K562 (cell line): ENCODE measurements at regions not wholly inside any gene's neighbourhood (a gene's known extent, or its start where the extent isn't known, plus 50 kb on each side); places are given as distances from the start of the nearest gene placed in this dataset.

Experiments used
- ATAC-seq: fragments of 200-7000 bp; cut with Tn5 transposase; 3 replicates; pipeline ENCODE4 v1.9.1; 2020; ENCODE audit warnings: moderate library complexity
- BruUV-seq: library from RNA; stranded (reverse); fragments of 400-500 nt; replicated peaks from 2 replicates; lab custom pipeline; 2021; lab: Mats Ljungman, UMichigan
- CTCF ChIA-PET: fragments of 300-600 bp; formaldehyde crosslinking; extraction: SDS; loops from one replicate; lab custom pipeline; 2021; ENCODE audit warnings: low intra/inter-chr PET ratio; lab: Yijun Ruan, JAX
- POLR2A ChIA-PET: fragments of 300-600, 350-650 bp; sonication (Branson Sonifier 250); formaldehyde crosslinking; extraction: SDS; loops from one replicate; lab custom pipeline; 2021; ENCODE audit warnings: antibody characterized with exemption, inconsistent platforms; lab: Yijun Ruan, JAX
- DNase-seq, 4 experiments: peaks; one replicate each; pipeline versions ENCODE4 v3.0.0 to v3.0.0-alpha.2; 2011 to 2018; ENCODE audit warnings: low spot score in 3 of 4, mixed read lengths in 3 of 4; ENCODE audit errors: extremely low read depth in 1 of 4
- FAIRE-seq: peaks from 2 replicates; lab custom pipeline; 2011; peaks lifted over from hg19 to GRCh38; lab: Jason Lieb, UNC
- H2AFZ ChIP-seq: 2 replicates; pipeline ENCODE4 v1.6.0; 2011; ENCODE audit warnings: low read depth, low read length, control low read depth, inconsistent platforms
- H3K27ac ChIP-seq: fragments of 200-600 bp; 3 replicates; pipeline ENCODE4 v1.8.0; 2011; ENCODE audit warnings: low read depth, mild to moderate bottlenecking, control low read depth, inconsistent platforms, low read length, moderate library complexity, mixed read lengths; ENCODE audit errors: extremely low read depth
- H3K27me3 ChIP-seq, 2 experiments: fragments of 300-600 bp in 1 of 2; 2 replicates in 1 of 2; 3 replicates in 1 of 2; pipeline versions ENCODE4 v1.6.0 to v1.8.0; 2011; ENCODE audit warnings: inconsistent platforms in 2 of 2, low read length in 2 of 2, mild to moderate bottlenecking in 1 of 2, mixed read lengths in 1 of 2, moderate library complexity in 1 of 2; ENCODE audit not compliant: control insufficient read depth in 2 of 2, insufficient read depth in 2 of 2
- H3K36me3 ChIP-seq: fragments of 300-600 bp; 3 replicates; pipeline ENCODE4 v1.8.0; 2011; ENCODE audit warnings: mild to moderate bottlenecking, low read length, inconsistent platforms; ENCODE audit not compliant: control insufficient read depth, insufficient read depth
- H3K4me1 ChIP-seq, 2 experiments: fragments of 200-600 bp in 1 of 2; replicated peaks in 1 of 2; 2 replicates in 1 of 2; 3 replicates in 1 of 2; pipeline versions ENCODE4 v1.5.1 to v1.8.0; 2011; ENCODE audit warnings: inconsistent platforms in 2 of 2, low read length in 2 of 2, mild to moderate bottlenecking in 1 of 2, mixed read lengths in 1 of 2, moderate library complexity in 1 of 2; ENCODE audit not compliant: control insufficient read depth in 2 of 2, insufficient read depth in 2 of 2
- H3K4me2 ChIP-seq: 2 replicates; pipeline ENCODE4 v1.6.1; 2011; ENCODE audit warnings: low read length, control low read depth, inconsistent platforms, mixed read lengths; ENCODE audit not compliant: insufficient read depth
- H3K4me3 ChIP-seq: fragments of 200-600 bp; sonication (generic), shearing (Covaris generic); 2 replicates; pipeline ENCODE4 v1.5.1; 2016; ENCODE audit warnings: control low read depth, inconsistent platforms
- H3K79me2 ChIP-seq: fragments of 200-600 bp; 3 replicates; pipeline ENCODE4 v1.8.0; 2011; ENCODE audit warnings: low read length, inconsistent platforms; ENCODE audit not compliant: control insufficient read depth, insufficient read depth
- H3K9ac ChIP-seq, 2 experiments: 2 replicates each; pipeline versions ENCODE4 v1.6.0 to v1.6.1; 2011; ENCODE audit warnings: low read depth in 2 of 2, low read length in 2 of 2, control low read depth in 1 of 2, inconsistent platforms in 1 of 2, mild to moderate bottlenecking in 1 of 2, mixed read lengths in 1 of 2; ENCODE audit not compliant: insufficient read depth in 1 of 2
- H3K9me1 ChIP-seq: one replicate; pipeline ENCODE4 v1.6.0; 2011; ENCODE audit warnings: inconsistent platforms, mild to moderate bottlenecking, low read length, moderate library complexity; ENCODE audit not compliant: control insufficient read depth, insufficient read depth
- H3K9me3 ChIP-seq: replicated peaks from 2 replicates; pipeline ENCODE4 v1.5.1; 2011; ENCODE audit warnings: low read depth, low read length, inconsistent platforms; ENCODE audit not compliant: control insufficient read depth, insufficient read depth
- H4K20me1 ChIP-seq: replicated peaks from 2 replicates; pipeline ENCODE4 v1.6.1; 2011; ENCODE audit warnings: low read length, inconsistent platforms, mixed read lengths; ENCODE audit not compliant: control insufficient read depth, insufficient read depth
- CBFA2T2 ChIP-seq: fragments of 450-650 bp; conservative IDR thresholded peaks from 2 replicates; pipeline ENCODE4 v1.6.1; 2017; ENCODE audit warnings: mild to moderate bottlenecking
- KAT7 ChIP-seq: sonication (generic); formaldehyde crosslinking; IDR thresholded peaks from 2 replicates; pipeline ENCODE4 v1.8.0; 2022; ENCODE audit warnings: missing genetic modification reagents, mild to moderate bottlenecking, borderline replicate concordance
- NFIC ChIP-seq: fragments of 450-650 bp; IDR thresholded peaks from 2 replicates; pipeline ENCODE4 v1.6.1; 2017; ENCODE audit warnings: mild to moderate bottlenecking, inconsistent platforms
- RNF219 ChIP-seq: fragments of 250-450 bp; sonication (Bioruptor Pico); IDR thresholded peaks from 2 replicates; pipeline ENCODE4 v1.5.0; 2022; ENCODE audit warnings: mild to moderate bottlenecking
- WGBS: fragments of 100-300 bp; shearing (Covaris generic); methylation state at CpG from one replicate; pipeline ENCODE4 v1.1.6; 2016; ENCODE audit warnings: low coverage, mixed read lengths; ENCODE audit not compliant: insufficient coverage; ENCODE audit errors: missing lambda C conversion rate; 5-methylcytosine and 5-hydroxymethylcytosine counted together
- in situ Hi-C: fragments of 300-500 bp; cut with MboI; formaldehyde crosslinking; loops from 4 replicates; pipeline ENCODE4 v1.15.0; 2018; ENCODE audit warnings: inconsistent platforms, mixed read lengths
- intact Hi-C: fragments of 100-400 bp; cut with micrococcal nuclease; formaldehyde crosslinking; loops from 2 replicates; pipeline ENCODE4 v1.14.2; 2022
- TF ChIP-seq, protein P1 (sequence below): fragments of 200-800 bp; sonication (Bioruptor generic); IDR thresholded peaks from 2 replicates; pipeline ENCODE4 v1.6.1; 2017; ENCODE audit warnings: missing genetic modification characterization, missing compliant biosample characterization

DNA sequence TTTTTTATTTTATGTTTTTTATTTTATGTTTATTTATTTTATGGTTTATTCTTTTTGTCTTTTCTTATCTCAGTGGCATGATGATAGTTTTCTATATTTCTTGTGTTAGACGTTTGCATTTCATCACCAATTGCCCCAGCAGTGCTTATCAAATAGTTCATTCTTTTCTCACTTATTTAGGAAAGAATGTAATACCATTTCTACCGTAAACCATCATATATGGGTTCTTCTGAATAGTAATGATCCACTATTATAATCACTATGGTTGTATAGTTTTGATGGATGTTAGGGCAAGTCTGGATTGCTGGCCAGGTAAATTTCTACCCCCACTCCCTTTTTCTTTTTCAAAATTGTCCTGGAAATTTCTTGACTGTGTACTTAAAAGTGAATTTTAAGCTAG lies 134.6 kb upstream of the FBXO33 start:
- H3K4me2 ChIP-seq: no peak overlapping the region
- H3K4me3 ChIP-seq: no peak overlapping the region
- in situ Hi-C loops: no loop called here
- no TSS peak for BruUV-seq
- no peak overlapping the region for H3K27ac ChIP-seq
- no peak overlapping the region for H3K9ac ChIP-seq
- DNase-seq (no peak), FAIRE-seq (no peak), ATAC-seq (no peak)
- no peaks in the 10 kb centered on the region for H3K79me2 ChIP-seq
- no peaks in the 10 kb centered on the region for H3K27me3 ChIP-seq
- ChIA-PET POLR2A (no interaction called here), CTCF (no interaction called here)
- intact Hi-C loops: no loop called here
- H3K36me3 ChIP-seq: no peaks in the 10 kb centered on the region
- no peaks in the 10 kb centered on the region for H4K20me1 ChIP-seq
- H2AFZ ChIP-seq: no peak overlapping the region
- H3K4me1 ChIP-seq: no peaks in the 10 kb centered on the region
- 0% methylated on average over 2 of the region's 2 CpGs for WGBS
- H3K9me1 ChIP-seq: no peaks in the 10 kb centered on the region
- H3K9me3 ChIP-seq: no peaks in the 10 kb centered on the region
- no peak for TF ChIP-seq CBFA2T2
- no peak for TF ChIP-seq RNF219
- TF ChIP-seq, protein P1, sequence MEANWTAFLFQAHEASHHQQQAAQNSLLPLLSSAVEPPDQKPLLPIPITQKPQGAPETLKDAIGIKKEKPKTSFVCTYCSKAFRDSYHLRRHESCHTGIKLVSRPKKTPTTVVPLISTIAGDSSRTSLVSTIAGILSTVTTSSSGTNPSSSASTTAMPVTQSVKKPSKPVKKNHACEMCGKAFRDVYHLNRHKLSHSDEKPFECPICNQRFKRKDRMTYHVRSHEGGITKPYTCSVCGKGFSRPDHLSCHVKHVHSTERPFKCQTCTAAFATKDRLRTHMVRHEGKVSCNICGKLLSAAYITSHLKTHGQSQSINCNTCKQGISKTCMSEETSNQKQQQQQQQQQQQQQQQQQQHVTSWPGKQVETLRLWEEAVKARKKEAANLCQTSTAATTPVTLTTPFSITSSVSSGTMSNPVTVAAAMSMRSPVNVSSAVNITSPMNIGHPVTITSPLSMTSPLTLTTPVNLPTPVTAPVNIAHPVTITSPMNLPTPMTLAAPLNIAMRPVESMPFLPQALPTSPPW: no peak
- no peak for TF ChIP-seq KAT7 (CRISPR knock-in tag)
- TF ChIP-seq NFIC: no peak
